Neural cell (in vitro differentiated cells): ENCODE measurements at regions not wholly inside any gene's neighbourhood (a gene's known extent, or its start where the extent isn't known, plus 50 kb on each side); places are given as distances from the start of the nearest gene placed in this dataset.

Experiments used
- POLR2AphosphoS5 ChIP-seq: IDR thresholded peaks from 2 replicates; pipeline ENCODE4 v1.6.1; 2012
- RAD21 ChIP-seq: fragments of 450-650 bp; conservative IDR thresholded peaks from 2 replicates; pipeline ENCODE4 v1.6.1; 2014; ENCODE audit warnings: antibody characterized with exemption, mild to moderate bottlenecking, moderate library complexity

DNA sequence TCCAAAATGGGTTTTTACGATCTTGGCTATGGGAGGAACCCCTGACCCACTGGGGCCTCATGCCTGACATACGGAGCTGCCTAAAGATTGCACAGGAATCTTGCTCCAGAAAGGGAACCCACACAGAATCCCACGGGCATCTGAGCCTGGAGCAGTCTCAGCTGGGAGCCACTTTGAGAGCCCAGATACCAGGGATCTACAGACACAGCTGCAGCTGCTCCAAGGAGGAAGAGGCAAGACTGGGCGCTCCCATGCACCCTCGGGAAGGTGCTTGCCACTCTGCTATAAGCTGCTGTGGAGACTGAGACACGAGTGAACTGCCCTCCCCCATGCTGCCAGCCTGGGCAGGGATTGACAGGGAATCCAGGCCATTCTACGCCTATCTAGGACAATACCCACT lies 202.5 kb downstream of the REEP3 start:
- TF ChIP-seq RAD21 (no peak), POLR2AphosphoS5 (no peak)
